Sigmoid colon (tissue), 4 donors: ENCODE measurements at regions not wholly inside any gene's neighbourhood (a gene's known extent, or its start where the extent isn't known, plus 50 kb on each side); places are given as distances from the start of the nearest gene placed in this dataset.

Experiments
- EP300 ChIP-seq, 4 donors: sonication (generic); formaldehyde crosslinking; IDR thresholded peaks; one replicate each; pipeline ENCODE4 v1.6.1; 2017; ENCODE audit warnings: antibody characterized with exemption in 4 of 4
- TF ChIP-seq, protein P1 (sequence below), 4 experiments: fragments of 450-650 bp in 3 of 4; fragments of 200-600 bp in 1 of 4; IDR thresholded peaks; one replicate each; pipeline ENCODE4 v1.5.1; 2016 to 2019; ENCODE audit warnings: antibody characterized with exemption in 4 of 4, mild to moderate bottlenecking in 3 of 4, moderate library complexity in 2 of 4

DNA sequence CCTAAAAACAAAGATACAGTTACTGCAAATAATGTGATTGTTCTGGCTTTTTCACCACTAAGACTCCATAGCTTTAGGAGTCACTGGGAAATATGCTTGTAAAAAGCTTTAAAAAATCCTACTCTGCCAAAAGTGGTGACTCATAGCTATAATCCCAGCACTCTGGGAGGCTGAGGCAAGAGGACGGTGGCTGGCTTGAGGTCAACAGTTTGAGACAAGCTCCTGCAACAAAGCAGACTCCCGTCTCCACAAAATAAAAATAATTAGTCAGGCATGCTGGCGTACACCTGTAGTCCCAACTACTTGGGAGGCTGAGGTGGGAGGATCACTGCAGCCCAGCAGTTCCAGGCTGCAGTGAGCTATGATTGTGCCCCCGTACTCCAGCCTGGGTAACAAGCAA lies 406.4 kb downstream of the HTR1A start:
- TF ChIP-seq EP300 (IDR thresholded peaks at IDR 0.05), result no peak
- TF ChIP-seq, protein P1, sequence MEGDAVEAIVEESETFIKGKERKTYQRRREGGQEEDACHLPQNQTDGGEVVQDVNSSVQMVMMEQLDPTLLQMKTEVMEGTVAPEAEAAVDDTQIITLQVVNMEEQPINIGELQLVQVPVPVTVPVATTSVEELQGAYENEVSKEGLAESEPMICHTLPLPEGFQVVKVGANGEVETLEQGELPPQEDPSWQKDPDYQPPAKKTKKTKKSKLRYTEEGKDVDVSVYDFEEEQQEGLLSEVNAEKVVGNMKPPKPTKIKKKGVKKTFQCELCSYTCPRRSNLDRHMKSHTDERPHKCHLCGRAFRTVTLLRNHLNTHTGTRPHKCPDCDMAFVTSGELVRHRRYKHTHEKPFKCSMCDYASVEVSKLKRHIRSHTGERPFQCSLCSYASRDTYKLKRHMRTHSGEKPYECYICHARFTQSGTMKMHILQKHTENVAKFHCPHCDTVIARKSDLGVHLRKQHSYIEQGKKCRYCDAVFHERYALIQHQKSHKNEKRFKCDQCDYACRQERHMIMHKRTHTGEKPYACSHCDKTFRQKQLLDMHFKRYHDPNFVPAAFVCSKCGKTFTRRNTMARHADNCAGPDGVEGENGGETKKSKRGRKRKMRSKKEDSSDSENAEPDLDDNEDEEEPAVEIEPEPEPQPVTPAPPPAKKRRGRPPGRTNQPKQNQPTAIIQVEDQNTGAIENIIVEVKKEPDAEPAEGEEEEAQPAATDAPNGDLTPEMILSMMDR (IDR thresholded peaks at IDR 0.05), result no peak
